Kidney epithelial cell (primary cell): ENCODE measurements at regions not wholly inside any gene's neighbourhood (a gene's known extent, or its start where the extent isn't known, plus 50 kb on each side); places are given as distances from the start of the nearest gene placed in this dataset.

ENCODE experiments used
- DNase-seq: peaks from one replicate; pipeline ENCODE4 v3.0.0-alpha.2; 2010; ENCODE audit warnings: low read depth
- H3K27me3 ChIP-seq: 2 replicates; pipeline ENCODE4 v1.6.0; 2011; ENCODE audit warnings: low read length; ENCODE audit not compliant: control insufficient read depth, insufficient read depth
- H3K36me3 ChIP-seq: 2 replicates; pipeline ENCODE4 v1.5.1; 2011; ENCODE audit warnings: low read length; ENCODE audit not compliant: control insufficient read depth, insufficient read depth
- H3K4me3 ChIP-seq: 2 replicates; pipeline ENCODE4 v1.5.1; 2011; ENCODE audit warnings: low read depth, mild to moderate bottlenecking, control low read depth, low read length
- CTCF ChIP-seq: IDR thresholded peaks from 2 replicates; pipeline ENCODE4 v1.5.1; 2011; ENCODE audit warnings: mild to moderate bottlenecking, moderate library complexity, low read length, control low read depth, inconsistent platforms; ENCODE audit not compliant: insufficient read depth, poor library complexity, severe bottlenecking

DNA sequence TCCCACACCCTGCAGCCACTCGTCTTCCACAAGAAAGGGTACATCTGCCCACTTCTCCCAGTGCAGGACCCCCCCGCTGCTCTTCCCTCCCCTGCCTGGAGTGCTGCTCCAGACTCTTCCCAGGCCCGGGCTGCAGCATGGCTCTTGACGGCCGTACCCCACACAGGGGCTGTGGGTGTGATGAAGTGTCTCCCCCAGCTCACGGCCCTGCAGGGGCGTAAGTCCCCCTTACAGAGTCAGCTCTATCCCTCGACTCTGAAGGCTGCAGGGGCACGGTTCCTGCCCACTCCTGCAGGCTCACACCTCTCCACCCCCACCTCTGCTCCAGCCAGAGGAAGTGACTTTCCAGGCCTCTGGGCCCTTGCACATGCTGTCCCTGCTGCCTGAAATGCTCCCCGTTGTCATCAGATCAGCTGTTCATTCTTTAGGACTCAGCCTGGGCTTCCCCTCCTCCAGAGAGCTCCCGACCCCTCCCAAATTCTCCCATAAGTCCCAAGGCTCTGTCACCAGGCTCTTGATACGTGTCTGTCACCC lies 180.6 kb upstream of the IER5L start:
- H3K4me3 ChIP-seq: no peak overlapping the region
- H3K27me3 ChIP-seq: no peaks in the 10 kb centered on the region
- H3K36me3 ChIP-seq: no peaks in the 10 kb centered on the region
- DNase-seq: no peak
- TF ChIP-seq CTCF: no peak

DNA sequence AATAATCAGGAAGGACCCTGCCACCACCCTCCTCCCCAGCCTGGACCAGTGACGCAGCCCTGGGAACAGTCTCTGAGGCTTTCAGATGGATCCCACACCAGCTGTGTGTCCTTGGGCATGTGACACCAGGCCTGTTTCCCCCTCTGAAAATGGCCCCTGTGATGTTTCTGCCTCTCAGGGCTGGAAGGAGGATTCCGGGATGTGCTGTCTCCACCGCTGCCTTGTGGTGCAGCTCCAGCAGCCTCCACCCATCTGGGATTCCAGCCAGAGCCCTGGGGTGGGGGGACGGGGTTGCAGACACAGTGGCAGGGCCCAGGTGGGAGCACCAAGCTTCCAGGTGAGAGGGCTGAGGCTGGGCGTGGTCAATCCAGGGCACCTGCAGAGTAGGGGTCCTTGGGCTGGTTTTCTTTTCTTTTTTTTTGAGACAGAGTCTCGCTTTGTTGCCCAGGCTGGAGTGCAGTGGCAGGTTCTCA lies 179.7 kb upstream of the IER5L start:
- no peak for DNase-seq
- no peaks in the 10 kb centered on the region for H3K27me3 ChIP-seq
- no peak overlapping the region for H3K4me3 ChIP-seq
- no peak for TF ChIP-seq CTCF
- H3K36me3 ChIP-seq: no peaks in the 10 kb centered on the region

DNA sequence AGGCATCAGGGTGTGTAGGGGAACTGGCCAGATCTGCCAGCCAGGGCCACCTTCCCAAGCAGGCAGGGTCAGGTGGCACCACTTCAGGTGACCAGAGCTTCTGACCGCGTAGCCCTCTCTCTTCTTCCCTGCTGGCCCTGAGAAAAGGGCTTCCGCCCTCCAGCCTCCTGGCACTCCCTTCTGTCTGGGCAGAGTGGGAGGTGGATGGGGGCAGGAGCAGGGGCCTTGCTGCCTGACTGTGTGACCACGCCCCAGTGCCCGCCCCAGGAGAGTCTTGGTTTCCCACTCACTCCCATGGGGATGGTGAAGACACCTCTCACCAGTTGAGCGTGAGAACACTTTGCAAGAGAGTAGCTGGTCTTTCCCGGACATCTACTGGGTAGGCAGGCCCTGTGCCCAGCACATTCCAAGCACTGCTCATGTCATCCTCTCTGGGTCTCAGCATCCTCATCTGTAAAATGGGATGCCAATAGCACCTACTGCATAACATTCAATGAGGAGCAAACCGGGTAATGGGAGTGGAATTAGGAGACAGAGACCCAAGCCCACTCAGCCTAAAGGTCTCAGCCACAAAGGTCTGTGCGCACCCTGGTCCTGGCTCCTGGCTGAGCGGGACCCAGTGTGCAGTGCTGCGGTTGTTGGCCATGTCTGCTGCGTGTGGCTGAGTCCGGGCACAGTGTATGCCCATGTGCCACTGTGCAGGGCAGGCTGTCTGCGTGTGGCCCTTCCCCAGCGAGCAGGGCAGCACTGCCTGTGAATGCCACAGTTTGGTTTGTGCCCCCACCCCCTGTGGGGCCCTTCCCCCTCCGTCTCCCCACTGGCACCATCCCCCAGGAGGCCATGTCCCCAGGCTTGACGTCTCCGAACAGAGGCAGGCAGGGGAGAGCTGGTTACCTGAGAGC lies 179.1 kb upstream of the IER5L start:
- no peak for DNase-seq
- H3K4me3 ChIP-seq: no peak overlapping the region

DNA sequence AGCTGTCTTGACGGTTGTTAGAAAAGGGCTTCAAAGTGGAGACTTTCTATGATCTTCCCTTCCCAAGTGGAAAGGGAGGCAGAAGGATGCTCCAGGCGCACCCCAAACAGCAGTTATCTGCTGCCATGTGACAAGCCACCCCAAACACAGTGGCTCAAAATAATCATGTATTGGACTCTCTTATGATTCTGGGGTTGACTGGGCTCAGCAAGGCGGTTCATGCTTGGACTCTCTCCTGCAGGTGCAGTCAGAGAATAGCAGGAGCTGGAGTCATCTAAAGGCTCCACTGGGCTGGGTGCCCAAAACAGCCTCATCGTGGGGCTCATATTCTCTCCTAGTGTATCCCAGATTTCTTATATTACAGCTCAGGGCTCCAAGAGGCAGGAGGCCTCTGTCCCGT lies 177.6 kb upstream of the IER5L start:
- no peak for DNase-seq
- H3K36me3 ChIP-seq: no peaks in the 10 kb centered on the region
- no peak for TF ChIP-seq CTCF
- H3K27me3 ChIP-seq: no peaks in the 10 kb centered on the region
- H3K4me3 ChIP-seq: no peak overlapping the region

More for the DNA sequence above, 179.1 kb upstream of the IER5L start:
- TF ChIP-seq CTCF: no peak
- H3K27me3 ChIP-seq: no peaks in the 10 kb centered on the region
- no peaks in the 10 kb centered on the region for H3K36me3 ChIP-seq

- Histone ChIP-seq H3K27me3 (no peaks in the 10 kb centered on the region), H3K4me3 (no peak overlapping the region), H3K36me3 (no peaks in the 10 kb centered on the region)
- no peak for TF ChIP-seq CTCF
- no peak for DNase-seq
Observed at GRCh38 chr9:129354498-129354897, 176.4 kb upstream of the IER5L start.
